SIG-M5 treated with dmso at 0.1 percent for 504 hours (cell line): ENCODE measurements at regions not wholly inside any gene's neighbourhood (a gene's known extent, or its start where the extent isn't known, plus 50 kb on each side); places are given as distances from the start of the nearest gene placed in this dataset.
"Not testable (repeated sequence)": the region's sequence is repeated elsewhere in the genome, so short reads cannot be mapped to it uniquely, and the experiment has no call there.

Experiments
- DNase-seq: peaks from one replicate; lab custom pipeline; 2025; ENCODE audit not compliant: unreplicated experiment; lab: John Stamatoyannopoulos, UW

DNA sequence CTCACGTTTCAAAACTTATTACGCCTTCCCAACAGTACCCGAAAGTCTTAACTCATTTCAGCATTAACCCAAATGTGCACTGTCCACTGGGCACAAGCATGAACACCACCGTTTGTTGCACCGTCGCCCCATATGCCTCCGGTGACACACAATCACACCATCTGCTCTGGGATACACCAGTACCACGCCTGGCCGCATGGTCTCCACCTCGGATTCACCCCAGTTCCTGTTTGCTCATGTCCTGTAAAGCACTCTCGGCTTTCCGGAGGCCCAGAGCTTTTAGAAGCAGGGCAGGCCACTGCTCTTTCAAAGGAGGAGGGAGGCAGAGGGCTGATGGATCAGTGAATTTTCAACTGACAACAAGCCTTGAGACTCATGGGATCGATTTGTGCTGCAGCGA, 1570.0 kb upstream of the DEFB115 start:
- no peak for DNase-seq

DNA sequence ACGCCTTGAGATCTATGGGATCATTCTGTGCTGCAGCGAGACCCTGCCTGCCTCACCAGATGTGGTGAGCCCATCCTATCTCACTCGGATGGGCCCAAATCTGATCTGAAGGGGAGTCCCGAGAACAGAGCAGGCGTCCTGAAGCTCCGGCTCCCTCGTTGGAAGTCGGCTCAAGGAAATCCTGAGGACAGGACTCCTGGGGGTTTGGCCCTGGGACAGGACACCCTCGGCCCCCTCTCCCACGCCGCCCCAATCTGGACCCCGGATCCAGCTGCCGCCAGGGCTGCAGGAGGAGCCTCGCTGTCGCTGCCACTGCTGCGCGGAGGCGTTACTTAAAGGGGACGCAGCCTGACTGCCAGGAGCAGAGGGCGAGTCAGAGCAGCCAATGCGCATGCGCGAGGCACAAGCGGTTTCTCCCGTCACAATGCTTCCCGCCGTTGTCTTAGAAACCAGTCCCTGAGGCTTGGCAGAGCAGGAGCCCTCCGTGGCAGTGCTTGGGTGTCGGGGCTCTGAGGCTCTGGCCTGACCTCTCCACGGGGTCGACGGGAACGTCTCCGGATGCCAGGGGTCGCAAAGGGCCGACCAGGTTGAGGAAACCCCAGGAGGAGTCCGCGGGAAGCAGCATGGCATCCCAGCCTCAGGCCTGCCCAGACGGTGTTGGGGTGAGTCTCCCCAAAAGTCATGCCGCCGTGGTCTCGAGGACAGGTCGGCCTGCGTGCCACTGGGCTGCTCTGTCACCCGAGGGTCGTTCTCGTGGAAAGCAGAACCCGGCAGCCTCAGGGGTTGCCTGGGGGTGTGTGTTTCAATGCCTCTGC, 1567.8 kb upstream of the DEFB115 start:
- DNase-seq, result no peak

DNA sequence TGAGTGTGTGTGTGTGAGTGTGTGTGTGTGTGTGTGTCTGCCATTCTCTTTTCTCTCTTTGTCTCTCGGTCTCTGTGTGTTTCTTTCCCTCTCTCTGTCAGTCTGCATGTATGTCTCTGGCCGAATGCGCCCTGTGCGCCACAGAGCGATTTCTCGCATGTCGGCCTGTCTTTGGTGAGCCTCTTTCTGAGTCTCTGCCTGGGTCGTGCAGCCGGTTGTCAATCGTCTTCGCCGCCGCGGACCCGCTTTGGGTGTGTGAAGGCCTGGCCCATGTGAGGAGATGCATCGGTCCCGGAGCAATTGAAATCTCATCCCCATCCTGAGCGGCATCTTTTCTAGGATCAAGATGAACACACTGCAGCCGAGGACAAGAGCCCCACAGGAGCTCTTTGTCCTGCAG, 1567.2 kb upstream of the DEFB115 start:
- DNase-seq, result no peak

DNA sequence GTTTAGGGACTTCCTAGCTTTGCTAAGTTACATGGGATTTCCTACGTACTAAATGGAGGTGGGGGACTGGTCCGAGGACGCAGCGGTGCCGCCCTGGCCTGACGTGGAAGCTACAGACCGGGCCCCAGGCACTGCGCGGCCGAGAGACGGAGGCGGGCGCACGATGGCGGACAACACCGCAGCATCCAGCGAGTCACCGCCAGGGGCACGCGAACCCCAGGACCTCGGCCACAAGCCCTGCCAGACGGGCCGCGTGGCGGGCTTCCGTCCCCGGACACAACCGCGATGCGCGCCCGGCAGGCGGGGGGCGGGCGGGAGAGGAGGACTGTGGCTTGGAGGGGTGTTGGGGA, 1516.9 kb upstream of the DEFB115 start:
- DNase-seq, result no peak

DNA sequence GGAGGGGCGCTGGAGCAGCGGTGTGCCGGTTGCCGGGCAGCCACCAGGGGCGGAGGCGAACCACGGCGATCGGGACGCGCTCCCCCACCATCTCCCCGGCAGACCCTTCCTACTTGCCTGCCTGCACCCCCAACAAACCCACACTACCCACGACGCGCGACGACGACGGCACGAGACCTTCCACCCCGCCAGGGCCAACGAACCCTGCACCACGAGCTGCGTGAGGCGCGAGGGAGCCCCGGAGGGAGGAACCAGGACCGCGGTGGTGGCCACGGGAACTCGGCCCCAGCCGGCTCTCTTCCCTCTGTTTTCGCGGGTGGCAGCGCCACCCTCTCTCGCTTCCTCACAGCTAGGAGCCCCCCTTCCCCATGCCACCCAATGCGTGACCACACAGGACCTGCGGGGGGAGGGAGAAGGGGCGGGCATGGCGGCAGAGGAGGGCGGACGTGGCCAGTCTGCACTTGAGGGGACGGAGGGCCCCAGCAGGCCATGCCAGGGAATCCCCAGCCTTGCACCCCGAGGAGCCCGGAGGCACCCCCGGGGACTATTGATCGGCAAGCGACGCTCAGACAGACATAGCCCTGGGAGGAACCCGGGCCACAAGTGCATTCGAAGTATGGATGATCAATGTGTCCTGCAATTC, 1516.4 kb upstream of the DEFB115 start:
- no peak for DNase-seq

DNA sequence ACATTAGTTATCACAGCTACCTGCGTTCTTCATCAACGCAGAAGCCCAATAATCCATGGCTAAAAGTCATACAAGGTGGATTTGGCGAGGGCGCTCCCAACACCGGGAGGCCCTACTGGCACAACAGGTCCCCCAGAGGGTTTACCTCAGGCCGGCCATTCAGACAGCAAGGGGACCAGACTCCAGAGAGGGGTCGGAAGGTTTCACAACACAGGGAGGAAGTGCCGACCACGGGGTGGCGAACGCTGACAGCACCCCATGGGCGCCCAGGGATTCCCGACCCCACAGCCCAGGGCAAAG, 1515.9 kb upstream of the DEFB115 start:
- no peak for DNase-seq

DNA sequence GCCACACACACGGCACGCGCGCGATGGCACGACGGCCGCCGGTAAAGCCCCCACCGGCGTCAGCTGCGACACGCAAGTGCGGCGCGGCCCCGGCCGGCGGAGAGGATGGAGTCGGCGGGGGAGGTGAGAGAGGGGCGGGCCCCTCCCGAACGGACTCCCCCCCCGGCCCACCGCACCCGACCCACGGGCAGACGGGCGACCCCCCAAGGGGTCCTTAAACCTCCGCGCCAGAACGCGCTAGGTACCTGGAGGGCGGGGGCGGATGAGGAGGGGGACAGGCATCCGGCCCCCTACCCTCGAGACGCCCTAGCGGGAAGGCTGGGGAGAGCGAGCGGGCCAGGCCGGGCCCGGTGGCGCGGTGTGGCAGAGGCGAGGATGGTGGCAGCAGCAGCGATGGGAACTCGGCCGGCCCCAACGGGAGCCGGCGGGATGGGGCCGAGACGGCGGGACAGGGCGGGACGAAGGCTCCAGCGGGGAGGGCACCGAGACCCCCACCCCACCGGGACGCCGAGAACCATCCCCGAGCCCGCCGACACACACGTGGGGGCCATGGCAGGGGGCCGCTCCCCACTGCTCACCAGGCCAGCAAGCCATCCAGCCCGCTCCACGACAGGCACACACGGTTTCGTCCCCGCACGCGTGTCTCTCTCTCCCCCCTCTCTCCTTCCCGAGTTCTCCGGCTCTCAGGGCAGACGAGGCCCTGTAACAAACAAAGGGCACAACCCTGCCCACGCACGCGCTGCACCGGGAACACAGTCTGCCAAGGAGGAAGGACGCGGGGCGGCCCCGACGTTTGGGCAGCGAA, 1515.4 kb upstream of the DEFB115 start:
- no peak for DNase-seq

DNA sequence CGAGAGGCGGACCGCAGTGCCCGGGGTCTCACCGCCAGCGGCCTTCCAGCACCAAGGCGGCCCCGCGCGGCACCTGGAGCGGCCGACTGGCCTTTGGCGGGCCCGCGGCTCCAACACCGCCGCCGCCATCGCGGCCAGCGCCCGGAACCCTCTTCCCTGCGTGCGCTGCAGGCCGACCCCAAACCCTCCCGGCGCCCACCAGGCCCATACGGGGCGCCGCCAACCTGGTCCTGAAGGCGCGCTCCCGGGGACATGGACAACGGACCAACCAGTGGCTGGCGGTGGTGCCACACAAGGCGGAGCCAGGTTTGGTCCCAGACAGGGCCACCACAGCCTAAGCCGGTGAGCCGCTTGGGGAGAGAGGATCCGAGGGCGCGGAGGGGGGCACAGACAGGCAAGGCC, 1514.8 kb upstream of the DEFB115 start:
- DNase-seq, result no peak

DNA sequence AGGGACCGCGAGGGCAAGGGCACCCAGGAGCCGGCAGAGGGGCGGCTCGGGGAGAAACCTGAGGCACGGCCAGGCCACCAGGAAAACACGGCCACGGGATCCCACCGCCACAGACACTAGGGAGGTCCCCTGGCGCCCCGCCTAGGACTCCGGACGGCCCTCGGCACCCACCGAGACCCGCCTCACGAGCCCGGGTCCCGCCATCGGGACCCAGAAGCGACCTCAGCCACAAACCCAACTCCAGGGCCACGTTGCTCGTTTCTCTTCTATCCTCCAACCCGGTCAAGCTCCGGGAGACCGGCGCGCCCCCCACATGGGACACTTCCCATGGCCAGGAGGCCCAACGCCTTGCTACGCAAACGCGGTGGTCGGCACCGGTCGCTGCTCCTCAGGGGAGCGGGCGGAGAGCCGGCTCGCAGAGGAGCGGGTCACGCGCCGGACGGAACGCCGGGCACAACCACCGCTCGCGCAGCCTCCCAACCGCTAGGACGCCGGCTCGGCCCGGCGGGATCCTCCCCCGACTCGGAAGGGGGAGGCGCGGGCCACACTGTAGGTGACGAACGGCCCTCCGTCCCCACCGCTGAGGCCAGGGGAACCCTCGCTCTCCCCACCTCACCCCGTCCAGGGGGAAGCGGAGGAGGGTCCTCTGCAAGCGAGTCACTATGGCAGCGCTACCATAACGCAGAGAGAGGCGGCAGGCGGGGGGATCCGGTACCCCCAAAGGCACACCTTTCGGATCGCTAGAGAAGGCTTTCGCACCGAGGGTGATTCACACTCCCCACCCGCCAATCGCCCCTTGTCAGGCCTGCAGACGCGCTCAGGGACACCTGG, 1514.1 kb upstream of the DEFB115 start:
- DNase-seq, result no peak

DNA sequence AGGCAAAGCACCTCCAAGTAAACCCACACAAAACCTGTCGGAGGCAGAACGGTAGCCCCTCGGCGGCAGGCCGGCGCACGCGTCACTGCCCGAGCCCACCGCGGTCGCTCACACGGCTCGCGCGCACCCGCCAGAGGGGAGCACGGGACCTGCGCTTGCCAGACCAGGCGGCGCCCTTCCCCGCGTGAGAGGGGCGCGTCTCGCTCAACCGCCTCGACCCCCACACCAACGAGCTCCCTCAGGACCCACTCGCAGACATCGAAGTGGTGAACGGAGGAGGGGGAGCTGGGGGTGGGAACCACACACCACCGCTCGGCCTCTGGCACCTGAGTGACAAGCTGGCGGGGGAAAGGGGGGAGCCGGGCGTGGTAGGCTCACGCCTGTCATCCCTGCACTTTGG, 1513.4 kb upstream of the DEFB115 start:
- DNase-seq, result no peak

DNA sequence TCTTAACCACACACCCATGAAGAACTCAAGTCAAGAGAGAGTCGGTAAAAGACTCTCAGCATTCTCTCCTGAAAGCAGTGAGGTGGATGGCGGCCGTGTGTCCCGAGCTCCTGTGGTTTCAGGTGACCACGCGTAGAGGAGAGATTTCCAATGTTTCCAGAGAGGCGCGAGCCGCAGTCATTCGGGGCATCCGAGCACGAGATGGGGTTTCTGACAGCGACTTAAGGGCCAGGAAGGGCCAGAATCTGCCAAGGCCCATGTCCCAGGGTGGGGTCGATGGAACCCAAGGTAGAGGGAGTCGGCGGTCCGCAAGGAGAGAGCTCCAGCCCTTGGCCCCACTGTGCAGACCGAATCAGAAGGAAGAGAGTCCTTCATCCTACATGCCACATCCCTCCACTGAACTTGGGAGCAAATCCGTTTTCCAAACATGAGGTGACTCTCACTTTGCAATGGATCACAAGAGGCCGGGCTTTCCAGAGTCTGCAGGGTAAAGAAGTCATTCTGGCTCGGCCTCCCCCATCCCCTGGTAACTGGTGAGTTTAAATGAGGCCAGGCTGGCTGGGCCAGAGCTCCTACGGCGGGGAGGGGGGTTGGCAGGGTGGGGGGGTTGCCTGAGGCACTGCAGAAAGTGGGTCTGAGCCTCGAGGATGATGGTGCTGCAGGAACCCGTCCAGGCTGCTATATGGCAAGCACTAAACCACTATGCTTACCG, 1511.8 kb upstream of the DEFB115 start:
- not testable (repeated sequence) for DNase-seq

DNA sequence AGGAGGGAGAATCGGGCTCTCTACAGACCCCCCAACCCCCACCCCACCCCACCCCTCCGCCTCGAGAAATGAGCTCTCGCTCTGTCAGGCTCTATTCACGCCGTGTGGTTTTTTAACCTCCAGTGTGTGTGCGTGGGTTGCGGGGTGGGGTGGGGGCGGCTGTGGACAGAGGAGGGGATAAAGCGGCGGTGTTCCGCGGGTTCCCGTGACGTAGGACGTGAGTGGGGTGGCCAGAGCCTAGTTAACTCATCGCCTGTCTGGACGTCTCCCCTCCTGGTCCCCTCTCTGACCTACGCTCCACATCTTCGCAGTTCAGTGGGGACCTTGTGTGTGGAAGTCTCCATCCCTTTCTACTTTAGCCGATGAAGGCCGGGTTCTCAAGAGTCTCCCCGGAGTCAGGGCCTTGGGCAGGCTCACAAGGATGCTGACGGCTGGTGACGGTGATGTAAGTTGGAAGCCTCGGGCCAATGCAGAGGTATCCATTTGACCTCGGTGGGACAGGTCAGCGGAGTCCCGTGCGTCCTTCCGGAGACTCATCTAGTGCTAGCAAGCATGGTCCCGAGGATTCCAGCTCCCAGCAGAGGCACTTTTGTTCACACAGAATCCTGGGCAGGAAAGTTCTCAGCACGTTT, 1507.1 kb upstream of the DEFB115 start:
- no peak for DNase-seq

DNA sequence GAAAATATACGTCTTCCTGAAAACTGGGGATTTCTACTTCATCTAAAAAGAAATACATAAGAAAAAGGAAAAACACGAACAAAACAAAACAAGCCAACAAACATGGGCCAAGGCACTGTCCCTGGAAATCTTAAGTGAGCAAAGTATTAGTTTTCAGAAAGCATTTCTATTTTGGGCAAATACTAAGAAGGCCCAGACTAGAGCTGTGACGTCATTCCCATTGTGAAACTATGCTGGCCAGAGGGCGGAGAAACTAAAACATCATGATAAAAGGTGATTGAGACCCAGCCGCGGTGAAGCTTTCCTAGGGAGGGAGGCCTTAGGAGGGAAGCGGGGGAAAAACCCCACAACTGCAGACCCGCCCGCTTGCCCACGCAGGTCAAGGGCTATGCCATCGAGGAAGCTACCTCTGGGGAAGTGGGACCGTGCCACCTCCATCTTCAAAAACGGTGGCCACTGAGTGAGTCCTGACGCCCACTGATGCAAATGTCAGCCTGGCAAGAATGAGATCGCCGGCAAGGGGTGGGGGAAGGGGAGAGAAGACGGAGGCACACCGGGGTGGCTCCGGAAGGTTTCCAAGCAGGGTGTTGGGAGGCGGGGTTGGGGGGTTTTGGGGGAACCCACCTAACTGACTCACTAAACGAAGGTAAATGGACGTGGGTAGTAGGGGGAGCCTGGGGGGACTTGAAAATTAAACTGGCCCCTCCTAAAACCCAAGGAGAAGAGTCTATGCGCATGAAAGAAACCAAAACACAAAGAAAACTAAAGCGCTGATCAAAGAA, 1504.6 kb upstream of the DEFB115 start:
- DNase-seq, result not testable (repeated sequence)

DNA sequence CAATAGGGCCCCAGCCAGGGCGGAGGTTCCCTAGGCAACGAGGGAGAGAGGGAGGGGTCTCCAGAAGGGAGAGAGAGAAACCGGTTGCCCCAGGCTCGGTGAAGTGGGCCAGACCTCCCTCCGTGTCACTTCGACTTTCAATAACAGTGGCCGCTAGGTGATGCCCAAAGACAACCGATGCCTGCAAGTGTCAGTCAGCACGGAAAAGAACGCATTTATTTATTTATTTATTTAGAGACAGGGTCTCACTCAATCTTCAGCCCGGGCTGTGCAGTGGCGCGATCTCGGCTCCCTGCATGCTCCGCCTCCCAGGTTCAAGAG, 1504.1 kb upstream of the DEFB115 start:
- not testable (repeated sequence) for DNase-seq

DNA sequence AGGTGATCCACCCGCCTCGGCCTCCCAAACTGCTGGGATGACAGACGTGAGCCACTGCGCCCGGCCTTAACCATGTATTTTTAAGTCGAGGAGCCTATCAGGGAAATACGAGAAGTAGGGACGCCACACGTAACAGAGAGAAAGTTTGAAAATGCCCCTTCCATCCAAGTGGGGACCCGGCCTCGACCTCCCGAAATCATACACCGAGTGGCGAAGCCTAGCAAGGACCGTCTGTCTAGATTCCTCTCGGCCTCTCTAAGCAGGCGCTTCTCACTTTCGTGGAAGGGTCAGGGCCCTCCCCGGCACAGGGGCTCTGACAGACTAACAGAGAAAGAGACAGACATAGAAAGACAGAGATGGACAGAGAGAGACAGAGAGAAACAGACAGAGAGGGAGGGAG, 1503.6 kb upstream of the DEFB115 start:
- not testable (repeated sequence) for DNase-seq

DNA sequence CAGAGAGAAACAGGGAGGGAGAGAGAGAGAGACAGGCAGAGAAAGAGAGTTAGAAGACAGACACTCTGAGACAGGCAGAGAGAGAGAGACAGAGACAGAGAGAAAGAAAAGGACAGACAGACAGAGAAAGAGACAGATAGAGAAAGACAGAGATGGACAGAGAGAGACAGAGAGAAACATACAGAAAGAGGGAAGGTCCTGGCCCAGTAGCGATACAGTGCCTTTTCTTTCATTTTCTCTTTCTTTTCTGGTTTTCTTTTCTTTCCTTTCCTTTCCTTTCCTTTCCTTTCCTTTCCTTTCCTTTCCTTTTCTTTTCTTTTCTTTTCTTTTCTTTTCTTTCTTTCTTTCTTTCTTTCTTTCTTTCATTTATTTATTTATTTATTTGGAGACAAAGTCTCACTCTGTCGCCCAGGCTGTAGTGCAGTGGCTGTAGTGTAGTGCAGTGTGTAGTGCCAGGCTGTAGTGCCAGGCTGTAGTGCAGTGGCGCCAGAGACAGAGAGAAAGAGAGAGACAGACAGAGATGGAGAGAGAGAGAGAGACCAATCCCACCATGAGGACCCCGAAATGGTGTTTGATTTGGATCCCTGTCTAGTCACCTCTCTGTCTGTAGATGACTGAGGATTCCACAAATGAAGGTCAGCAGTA, 1501.5 kb upstream of the DEFB115 start:
- not testable (repeated sequence) for DNase-seq

DNA sequence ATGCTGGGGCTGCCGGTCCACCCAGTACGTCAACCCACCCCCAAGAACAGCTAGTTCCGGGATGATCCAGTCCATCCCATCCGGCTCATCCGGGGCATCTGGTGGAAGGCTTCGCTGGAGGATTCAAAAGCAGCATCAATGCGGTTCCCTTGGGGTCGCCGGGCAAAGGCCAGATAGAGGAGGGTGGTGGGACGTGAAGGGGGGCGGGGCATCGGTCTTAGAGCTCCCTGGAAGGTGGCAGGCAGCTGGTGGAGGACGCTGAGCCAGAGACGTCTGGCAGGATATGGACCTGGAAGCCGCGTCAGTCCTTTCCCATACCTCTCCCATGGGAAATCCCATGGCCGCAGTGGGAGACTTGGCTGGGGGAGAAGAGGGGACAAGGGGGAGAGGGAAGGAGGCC, 1500.8 kb upstream of the DEFB115 start:
- no peak for DNase-seq

DNA sequence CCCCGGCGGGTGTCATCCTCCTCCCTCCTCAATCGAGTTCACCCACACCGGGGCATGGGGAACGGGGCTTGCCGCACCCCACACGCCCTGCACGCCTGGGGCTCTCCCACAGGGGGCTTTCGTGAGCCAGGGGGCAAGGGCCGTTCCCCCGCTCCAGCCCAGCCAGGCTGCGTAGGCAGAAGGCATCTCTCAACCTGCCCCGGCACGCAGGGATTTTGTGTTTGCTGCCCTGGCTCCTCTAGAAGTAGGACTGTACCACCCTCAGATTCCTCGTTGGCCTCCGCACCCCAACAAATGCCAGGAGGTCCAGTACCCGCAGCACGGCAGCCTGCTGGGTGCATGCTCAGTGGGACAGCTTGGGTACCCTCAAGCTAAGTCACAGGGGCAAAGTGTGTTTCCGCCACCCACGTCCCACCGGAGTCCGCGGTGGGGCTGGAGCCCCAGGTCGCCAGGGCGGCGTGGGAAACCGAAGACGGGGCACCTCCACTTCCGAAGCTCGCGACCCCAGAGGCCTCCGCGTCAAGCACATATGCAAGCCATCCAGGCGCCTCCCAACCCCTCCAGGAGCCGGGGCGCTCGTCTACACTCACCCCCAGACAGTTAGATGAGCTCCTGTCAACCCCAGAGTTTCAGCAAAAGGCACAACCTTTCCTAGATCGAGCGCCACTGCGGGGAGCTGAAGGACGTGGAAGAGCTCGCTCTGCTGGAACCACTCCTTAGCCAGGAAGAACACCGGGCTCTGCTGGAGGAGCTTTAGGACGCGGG, 1495.7 kb upstream of the DEFB115 start:
- DNase-seq, result not testable (repeated sequence)
